Bone marrow (tissue), 2 donors: ENCODE measurements at regions not wholly inside any gene's neighbourhood (a gene's known extent, or its start where the extent isn't known, plus 50 kb on each side); places are given as distances from the start of the nearest gene placed in this dataset.
"Not testable (repeated sequence)": the region's sequence is repeated elsewhere in the genome, so short reads cannot be mapped to it uniquely, and the experiment has no call there.

Source experiments
- DNase-seq, 2 donors: peaks; one replicate each; lab custom pipeline; 2025; lab: John Stamatoyannopoulos, UW

DNA sequence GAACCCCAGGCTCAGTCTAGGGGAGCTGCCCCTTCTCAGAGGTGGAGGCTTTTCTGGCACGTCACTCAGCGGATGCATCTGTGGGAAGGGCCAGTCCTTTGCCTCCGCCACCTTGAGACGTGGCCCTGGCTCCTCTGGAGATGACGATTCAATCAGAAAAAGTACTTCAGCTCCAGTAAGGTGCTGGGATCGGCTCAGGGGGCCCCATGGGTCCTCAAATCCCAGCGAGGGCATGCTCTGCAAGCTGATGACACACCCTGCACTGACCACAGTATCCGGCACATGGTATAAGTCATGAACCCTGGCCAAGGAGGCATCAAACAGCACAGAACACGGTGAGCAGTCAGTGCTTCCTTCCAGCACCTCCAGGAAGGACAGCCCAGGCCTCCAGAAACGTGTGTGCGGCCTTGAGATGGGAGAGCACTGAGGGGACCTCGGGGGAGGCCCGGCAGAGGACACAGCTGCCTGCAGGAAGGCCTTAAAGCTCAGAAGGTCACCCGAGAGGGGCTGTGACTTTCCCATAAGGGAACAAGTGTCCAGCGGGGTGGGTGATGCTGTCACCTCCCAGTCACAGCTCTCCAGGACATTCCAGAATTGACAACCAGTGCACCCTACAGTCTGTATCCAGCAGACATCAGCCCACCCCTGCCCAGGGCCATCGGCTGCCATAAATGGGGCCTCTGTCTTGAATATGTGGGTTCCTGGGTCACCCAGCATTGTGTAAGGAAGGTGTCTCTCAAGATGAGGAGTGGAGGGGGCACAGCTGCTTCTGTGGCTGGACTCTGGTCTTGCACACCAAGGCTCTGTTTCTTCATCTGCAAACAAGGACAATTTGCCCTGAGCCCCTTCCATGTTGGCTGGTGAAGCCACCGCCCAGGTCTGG, 205.8 kb downstream of the NDUFA10 start:
- no peak for DNase-seq

DNA sequence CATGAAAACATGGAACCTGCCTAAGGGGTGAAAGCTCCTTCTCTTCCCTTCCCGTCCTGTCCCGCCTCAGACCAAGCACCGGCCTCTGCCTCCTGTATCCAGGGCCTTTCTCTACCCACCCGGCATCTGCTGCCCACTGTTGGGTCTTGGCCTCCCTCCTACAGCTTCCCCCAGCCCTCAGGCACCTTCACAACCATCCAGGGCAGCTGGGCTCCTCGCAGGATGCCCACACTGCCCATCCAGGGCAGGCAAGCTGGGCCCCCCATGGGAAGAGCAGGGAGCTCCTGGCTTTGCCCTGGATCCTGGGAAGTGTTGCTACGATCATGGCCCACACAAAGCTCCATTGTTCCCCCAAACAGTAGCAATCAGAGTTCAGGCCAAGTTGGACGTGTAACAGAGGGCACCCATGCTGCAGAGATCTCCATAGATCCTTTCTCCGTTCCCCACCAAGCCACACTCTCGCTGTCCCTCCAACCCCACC, 206.6 kb downstream of the NDUFA10 start:
- no peak for DNase-seq

DNA sequence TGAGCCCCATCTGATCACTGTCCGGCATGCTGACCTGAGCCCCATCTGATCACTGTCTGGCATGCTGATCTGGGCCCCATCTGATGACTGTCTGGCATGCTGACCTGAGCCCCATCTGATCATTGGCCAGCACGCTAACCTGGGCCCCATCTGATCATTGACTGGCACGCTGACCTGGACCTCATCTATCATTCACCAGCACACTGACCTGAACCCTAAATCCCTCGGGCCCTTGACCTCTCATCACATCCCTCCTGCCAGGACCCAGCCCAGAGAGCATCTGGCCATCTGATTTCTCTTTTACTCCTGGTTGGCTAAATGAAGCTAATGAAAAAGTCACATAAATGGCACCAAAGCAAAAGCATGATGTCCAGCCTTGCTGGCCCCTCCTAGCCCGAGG, 207.1 kb downstream of the NDUFA10 start:
- DNase-seq: no peak

DNA sequence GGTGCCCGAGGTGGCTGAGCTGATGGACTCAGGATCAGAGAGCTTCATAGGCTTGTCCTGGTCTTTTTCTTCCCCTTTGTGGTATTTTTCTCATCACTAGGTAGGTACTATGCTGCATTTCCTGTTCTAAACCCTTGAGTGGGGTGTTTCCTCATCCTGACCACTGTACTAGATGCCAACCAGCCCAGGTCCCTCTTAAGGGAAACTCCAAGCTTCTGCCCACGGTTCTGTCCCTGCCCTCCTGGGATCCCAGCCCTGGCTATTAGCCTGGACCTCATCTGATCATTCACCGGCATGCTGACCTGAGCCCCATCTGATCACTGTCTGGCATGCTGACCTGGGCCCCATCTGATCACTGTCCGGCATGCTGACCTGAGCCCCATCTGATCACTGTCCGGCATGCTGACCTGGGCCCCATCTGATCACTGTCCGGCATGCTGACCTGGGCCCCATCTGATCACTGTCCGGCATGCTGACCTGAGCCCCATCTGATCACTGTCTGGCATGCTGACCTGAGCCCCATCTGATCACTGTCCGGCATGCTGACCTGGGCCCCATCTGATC, 207.6 kb downstream of the NDUFA10 start:
- not testable (repeated sequence) for DNase-seq

DNA sequence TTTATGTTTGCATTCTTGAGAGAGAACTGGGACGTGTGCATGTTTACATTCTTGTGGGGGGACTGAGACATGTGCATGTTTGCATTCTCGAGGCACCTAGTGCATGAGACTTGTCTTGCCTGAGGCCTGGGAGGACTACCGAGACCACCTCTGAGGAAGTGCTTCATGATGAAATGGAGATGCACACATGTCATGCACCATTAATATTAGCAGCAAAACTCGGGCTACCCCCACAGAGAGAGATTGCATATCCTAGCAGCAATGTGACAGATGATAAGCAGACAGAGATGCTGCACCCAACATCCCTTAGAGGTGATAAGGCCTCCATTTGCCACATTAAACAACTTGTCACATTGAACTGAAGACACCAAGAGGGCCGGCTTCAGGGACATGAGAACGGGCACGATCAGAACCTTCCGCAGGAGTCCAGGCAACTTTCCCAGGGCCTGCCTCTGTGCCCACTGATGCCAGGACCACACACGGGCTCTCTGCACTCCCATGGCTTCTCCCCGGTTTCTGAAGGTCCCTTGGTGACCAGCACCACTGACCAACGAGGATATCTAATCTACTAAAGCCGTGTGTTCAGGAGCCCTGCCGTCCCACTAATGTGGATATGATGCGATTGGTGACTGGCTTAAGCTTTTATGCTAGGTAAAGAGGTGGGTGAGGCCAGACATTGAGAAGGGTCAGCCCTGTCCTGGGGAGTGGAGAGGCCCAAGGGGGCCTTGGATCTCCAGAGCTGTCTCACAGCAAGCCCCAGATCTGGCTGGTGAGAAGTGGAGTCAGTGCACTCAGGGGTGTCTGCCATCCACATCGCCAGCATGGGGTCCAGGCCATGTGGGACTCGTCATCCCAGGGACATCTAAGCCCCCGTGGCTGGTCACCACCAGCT, 208.3 kb downstream of the NDUFA10 start:
- DNase-seq: no peak

DNA sequence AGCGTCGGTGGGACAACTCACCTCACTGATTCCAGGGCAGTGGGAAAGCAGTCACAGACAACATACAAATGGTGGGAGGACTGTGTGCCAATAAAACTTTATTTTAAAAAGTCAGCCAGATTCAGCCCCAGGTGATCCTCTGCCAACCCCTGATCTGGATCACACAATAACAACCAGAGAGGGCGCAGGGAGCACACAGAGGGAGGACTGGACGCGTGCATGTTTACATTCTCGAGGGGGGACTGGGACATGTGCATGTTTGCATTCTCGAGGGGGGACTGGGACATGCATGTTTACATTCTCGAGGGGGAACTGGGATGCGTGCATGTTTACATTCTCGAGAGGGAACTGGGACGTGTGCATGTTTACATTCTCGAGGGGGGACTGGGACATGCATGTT, 209.5 kb downstream of the NDUFA10 start:
- no peak for DNase-seq

DNA sequence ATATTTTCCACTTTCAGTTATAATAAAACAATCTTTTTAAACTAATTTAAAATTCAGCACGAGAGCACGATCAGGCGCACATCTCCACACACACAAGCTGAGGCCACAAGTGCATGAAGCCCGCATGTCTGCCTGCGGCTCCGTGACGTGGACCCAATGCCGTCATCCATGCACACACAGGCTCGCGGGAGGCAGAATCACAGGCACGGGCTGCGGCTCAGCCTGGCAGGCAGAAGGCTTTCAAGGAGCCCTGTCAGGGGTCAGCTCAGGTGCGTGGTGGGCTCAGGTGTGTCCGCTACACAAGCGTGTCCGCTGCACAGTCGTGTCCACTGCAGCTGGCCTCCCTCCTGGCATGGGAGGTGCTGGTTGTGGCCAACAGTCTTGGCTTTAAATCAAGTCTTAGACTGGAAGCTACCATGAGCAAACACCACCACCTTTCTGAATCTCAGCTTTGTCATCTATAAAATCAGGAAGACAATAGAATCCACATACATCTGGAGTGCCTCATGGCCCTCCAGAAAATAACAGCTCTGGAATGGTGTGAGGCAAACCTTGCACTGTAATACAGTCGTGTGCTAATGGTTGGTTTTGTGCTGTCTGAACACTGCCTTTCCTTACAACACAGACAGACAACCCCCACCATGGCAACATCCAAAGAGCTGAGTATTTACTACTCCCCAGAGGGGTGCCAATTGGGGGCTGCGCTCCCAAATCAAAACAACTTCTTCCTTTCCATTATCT, 210.1 kb downstream of the NDUFA10 start:
- no peak for DNase-seq

DNA sequence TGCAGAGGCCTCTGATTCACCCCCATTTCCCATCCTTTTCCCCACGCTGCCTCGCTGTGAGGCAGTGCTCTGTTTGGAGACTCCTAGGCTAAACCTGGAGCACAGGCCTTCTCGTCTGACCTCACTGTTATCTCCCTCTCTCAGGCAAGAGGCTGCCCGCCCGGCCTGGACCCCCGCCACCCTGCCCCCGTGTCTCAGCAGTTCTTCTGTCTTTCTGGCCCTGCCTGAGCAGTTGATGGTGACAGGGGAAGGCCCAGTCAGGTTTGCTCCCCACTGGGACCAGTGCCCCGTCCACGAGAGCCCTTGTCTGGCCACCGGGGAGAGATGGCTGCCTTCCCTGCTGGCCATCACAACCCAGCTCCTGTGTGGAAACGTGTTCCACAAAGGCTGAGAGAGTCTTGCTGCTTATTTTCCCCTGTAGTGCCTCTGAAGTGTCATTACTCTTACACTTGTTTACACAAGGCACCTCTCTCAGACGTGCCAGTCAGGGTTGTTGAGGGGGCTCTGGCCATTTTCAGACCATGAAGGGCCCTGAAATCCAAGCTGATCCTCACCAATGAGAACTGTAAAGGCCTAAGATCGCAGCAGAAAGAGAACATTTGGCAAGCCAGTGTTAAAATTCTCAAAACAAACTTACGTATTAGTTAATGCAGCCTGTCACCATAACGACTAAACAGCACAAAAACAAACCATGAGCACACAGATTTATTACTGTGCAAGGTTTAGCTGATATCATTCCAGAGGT, 210.9 kb downstream of the NDUFA10 start:
- no peak for DNase-seq

DNA sequence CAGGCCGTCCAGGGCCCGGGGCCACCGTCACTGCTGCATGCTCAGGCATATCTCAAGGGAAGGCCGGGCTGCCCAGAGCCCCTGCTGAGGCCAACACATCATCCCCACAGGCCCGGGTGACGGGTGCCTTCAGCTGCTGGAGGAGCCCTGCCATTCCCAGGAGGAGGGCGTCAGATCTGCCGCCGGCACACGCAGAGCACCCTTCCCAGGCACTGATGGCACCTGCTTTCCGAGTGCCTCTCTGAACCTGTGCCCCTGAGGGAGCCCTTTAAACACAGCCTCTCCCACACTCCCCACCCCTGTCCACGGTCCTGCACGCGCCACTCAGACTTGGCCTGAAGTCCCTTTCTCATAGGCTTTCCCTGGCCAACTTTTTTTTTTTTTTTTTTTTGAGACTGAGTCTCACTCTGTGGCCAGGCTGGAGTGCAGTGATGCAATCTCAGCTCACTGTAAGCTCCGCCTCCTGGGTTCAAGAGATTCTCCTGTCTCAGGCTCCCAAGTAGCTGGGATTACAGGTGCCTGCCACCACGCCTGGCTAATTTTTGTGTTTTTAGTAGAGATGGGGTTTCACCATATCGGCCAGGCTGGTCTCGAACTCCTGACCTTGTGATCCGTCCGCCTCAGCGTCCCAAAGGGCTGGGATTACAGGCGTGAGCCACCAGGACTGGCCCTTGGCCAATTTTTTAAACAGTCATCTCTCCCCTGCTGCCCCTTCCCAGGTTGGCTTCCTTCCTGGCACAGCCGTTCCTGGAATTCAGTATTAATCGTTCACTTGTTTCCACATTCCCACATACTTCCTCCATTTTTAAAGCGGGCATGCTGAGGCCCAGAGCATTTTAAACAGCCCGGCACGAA, 211.7 kb downstream of the NDUFA10 start:
- no peak for DNase-seq

DNA sequence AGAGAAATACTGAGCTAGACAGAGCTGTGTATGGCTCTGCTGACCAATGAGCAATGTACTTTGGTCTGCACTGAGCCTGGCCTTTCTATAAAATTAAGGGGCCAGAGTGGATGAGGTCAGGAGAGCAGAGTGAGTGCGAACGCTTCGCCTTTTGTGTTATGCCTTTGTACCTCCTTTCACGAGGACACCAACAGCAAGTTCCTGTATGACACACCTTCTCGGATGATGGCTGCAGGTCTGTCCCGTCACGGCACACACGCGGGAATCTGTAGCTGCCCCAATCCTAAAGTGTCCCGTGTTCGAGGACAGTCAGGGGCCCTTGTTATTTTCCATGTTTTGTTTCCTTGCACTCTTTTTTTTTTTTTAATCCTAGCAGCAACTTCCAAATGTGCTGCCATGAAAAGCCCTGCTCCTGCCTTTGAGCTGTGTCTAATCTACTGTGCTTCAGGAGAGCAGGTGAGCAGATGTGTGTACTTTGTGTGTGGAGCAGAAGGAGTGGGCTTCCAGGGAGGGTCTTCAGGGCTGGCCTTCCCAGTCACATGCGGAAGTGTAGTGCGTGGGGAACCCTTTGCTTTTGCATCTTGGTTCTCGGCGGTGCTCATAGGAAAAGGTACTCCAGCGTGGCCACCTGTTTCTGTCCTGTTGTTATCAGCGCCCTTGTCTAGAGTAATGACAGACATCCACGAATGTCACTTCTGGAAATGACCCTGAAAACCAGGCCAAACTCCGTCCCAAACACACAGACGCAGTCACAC, 213.2 kb downstream of the NDUFA10 start:
- no peak for DNase-seq

DNA sequence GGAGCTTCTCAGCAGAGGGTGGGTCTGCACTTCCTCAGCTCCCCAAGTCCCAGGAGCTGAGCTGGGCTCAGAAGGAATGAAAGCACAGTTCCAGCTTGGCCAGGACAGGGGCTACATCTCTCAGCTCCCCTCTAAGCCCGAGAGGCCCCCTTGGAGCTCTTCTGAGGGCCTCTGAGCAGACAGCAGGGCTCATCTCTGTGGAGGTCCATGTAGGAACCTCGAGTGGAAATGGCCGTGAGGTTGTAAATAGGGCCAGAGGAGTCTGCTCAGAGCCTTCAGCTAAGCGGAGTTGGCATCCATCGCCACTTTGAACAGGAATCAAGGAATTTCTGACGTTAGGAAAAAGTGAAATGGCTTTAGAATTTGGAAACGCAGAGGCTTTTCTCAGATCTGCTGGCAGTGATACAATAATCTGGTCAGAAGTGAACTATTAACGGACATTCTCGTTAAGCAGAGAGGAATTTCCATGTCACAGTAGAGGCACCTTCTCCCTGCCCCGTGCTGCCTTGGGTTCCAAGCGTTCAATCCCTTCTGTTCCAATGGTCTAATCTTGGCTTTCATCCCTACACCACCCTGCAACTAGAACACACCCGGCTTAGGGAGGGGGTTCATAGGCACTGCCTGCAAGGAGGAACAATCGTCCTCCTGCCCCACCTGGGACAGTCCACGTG, 213.9 kb downstream of the NDUFA10 start:
- no peak for DNase-seq

DNA sequence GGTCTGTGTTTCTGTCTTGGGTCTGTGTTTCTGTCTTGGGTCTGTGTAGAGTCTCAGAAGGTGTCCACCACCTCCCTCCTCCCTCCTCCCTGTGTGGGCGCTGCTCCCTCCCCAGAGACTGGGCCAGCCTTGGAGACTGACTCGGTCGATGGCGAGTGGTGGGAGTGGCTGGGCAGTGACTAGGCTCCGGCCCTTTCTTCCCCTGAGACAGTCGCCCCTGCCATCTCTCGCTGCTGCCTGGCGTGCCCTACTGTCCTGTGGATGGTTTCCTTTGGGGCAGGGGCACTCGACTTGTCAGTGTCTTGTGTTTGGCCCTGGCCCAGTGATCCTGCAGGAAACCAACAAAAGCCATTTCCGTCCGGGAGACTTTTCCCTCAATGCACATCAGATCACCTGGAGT, 215.8 kb downstream of the NDUFA10 start:
- no peak for DNase-seq

DNA sequence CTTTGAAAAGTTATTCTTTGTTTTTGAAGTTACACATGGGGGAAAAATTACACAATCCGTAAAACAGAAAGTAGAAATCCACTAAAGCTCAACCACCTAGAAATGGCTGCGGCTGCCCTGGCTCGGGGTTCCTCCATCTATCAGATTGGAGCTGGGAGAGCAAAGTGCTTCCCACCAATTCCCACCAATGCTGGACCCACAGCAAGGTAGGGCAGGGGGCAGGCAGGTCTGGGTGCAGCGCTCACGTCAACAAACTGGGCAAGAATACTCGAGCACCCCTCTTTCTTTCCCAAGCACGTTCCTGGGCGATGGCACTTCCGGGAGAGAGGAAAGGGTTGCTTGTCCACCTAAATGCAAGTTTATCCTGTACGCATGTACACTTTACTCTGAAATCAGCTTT, 217.6 kb downstream of the NDUFA10 start:
- DNase-seq: no peak

DNA sequence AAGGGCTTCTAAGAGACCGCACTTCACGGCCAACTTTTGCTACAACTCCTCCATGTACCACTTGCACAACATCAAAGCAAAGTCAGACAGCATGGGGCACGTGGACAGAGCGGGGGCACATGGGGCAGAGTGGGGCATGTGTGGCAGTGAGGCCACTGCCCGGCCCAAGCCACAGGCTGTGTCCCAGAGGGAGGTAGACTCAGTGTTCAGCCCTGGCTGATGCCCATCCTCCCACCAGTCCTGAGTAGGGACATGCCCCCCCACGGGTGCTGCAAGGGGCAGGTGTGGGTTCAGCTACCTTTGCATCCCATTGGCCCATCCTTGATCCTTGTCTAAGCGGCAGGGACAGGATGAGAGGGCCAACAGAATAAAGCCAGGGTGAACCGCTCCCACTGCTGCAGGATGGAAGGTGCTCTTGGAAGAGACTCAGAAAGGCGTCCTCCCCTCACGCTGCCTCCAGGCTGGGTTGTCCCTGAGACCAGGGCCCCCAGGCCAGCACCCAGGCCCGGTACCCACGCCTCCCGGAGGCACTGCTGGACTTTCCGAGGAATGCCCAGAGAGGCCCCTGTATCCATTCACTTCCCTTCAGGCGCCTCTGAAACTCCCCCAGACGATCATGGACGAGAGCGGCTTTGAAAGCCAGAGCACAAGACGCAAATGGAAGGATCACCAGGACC, 218.2 kb downstream of the NDUFA10 start:
- no peak for DNase-seq

DNA sequence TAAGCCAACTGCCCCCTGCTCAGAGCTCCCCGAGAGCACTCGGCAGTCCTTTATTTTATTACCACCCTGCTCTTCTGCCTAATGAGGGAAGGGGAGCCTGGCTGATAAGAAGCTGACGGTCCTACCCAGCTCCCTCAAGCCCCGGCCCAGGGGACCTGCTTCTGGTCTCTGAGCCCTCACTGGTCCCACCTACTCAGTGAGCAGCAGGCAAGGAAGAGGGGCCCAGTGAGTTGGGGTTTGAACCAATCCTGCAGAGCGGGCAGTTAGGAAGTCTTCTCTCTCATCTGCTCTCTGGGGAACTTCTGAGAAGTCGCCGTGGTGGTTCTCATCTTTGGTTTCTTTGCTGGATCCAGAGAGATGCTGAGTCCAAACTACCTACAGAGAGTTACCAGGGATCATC, 218.9 kb downstream of the NDUFA10 start:
- no peak for DNase-seq

DNA sequence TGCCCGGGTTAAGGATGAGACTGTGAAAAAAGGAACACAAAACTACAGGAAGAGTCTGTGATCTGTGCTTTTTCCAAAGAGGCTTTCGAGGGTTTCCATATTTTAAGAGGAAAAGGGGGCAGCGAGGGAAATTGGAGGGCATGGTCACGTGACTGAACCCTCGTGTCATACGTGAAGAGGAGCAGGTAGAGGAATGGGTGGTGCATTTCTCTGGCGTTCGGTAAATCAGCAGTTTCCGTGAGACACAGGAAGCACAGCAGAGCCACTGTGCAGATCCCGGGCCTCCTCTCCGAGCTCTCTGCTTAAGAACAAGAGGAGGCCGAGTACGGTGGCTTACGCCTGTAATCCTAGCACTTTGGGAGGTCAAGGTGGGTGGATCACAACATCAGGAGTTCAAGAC, 219.7 kb downstream of the NDUFA10 start:
- no peak for DNase-seq

DNA sequence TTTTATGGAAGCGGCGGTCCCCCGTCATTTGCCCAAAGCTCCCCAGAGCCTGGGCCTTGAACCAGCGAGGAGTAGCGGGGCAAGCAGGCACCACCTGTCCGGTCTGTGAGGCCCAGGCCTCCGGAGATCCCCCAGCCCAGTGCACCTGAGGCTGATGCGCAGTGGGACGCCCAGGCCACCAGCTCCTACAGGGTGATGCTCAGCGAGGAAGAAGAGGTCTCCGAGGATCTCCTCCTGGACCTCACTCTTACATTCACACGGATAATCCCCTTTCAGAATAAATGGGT, 220.2 kb downstream of the NDUFA10 start:
- DNase-seq: no peak
